ENCODE measurements at regions not wholly inside any gene's neighbourhood (a gene's known extent, or its start where the extent isn't known, plus 50 kb on each side); places are given as distances from the start of the nearest gene placed in this dataset.
A peak's percentile ranks its signal among the peaks of the same experiment; 100 is the strongest.

DNA sequence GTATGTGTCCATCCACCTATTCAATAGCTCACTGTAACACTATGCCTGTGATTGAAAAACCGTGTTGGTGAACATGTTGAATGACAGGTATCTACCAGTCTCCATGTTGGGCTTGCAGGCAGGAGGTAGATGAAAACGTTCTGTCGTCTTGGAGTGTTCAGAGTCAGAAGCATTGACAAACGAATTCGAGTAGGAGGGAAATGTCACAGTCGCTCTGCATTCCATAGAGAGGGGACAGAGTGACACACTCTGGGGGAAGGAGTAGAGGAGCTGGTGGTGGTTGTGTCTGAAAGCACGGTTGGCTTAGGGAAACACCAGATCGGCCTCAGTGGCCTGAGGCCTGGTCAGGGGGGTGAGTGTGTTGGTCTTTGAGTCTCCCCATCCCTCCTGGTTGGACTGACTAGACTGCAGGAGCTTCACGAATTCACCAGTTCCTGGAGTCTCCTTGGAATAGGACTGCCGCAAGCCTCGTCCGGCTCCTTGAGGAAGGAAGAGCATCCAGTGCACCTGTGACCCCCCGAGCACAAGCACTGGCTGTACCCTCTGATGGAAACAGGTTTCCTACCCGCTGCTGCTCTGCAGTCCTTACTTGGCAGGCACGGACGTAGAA, 105.0 kb upstream of the C1QTNF9B start:
- FAIRE-seq (no peak), DNase-seq (ENCODE audit: low read depth) (no peak)
- no peak for TF ChIP-seq EZH2 (IDR thresholded peaks at IDR 0.05; ENCODE audit: insufficient read depth, low read length)
- TF ChIP-seq, protein P1, sequence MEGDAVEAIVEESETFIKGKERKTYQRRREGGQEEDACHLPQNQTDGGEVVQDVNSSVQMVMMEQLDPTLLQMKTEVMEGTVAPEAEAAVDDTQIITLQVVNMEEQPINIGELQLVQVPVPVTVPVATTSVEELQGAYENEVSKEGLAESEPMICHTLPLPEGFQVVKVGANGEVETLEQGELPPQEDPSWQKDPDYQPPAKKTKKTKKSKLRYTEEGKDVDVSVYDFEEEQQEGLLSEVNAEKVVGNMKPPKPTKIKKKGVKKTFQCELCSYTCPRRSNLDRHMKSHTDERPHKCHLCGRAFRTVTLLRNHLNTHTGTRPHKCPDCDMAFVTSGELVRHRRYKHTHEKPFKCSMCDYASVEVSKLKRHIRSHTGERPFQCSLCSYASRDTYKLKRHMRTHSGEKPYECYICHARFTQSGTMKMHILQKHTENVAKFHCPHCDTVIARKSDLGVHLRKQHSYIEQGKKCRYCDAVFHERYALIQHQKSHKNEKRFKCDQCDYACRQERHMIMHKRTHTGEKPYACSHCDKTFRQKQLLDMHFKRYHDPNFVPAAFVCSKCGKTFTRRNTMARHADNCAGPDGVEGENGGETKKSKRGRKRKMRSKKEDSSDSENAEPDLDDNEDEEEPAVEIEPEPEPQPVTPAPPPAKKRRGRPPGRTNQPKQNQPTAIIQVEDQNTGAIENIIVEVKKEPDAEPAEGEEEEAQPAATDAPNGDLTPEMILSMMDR (IDR thresholded peaks at IDR 0.05; ENCODE audit: insufficient read depth, low read depth, low read length): no peak
- no peak overlapping the region for H3K4me2 ChIP-seq (ENCODE audit: low read length)
- no peaks in the 10 kb centered on the region for H3K79me2 ChIP-seq (ENCODE audit: insufficient read depth, low read length)
- H3K36me3 Mint-ChIP-seq (ENCODE audit: low read depth, unreplicated experiment): peaks cover 4% of the 10 kb centered on the region
- no peak overlapping the region for H3K4me3 ChIP-seq (ENCODE audit: insufficient read depth, low read depth, low read length)
- no peaks in the 10 kb centered on the region for H3K9me3 ChIP-seq (ENCODE audit: insufficient read depth, low read depth, low read length)
- no peak overlapping the region for H2AFZ ChIP-seq (ENCODE audit: low read depth, low read length)
- no peak overlapping the region for H3K4me3 Mint-ChIP-seq (ENCODE audit: unreplicated experiment)
- no peaks in the 10 kb centered on the region for H3K27me3 ChIP-seq (ENCODE audit: insufficient read depth, low read length)
- H3K4me1 ChIP-seq (ENCODE audit: insufficient read depth, low read length): no peaks in the 10 kb centered on the region
- no peak overlapping the region for H3K27ac Mint-ChIP-seq (ENCODE audit: unreplicated experiment)
- H3K9ac ChIP-seq (ENCODE audit: low read length): no peak overlapping the region
- peaks cover 3% of the 10 kb centered on the region for H3K27me3 Mint-ChIP-seq (ENCODE audit: low read depth, unreplicated experiment)
- H3K27ac ChIP-seq (ENCODE audit: low read depth, low read length): no peak overlapping the region
- H3K36me3 ChIP-seq (ENCODE audit: insufficient read depth, low read length): no peaks in the 10 kb centered on the region
- peaks cover 23% of the 10 kb centered on the region for H3K4me1 Mint-ChIP-seq (ENCODE audit: low read depth, unreplicated experiment)
- no peaks in the 10 kb centered on the region for H4K20me1 ChIP-seq (ENCODE audit: insufficient read depth, low read length)
- H3K9me3 Mint-ChIP-seq (ENCODE audit: unreplicated experiment): peaks cover 2% of the 10 kb centered on the region

DNA sequence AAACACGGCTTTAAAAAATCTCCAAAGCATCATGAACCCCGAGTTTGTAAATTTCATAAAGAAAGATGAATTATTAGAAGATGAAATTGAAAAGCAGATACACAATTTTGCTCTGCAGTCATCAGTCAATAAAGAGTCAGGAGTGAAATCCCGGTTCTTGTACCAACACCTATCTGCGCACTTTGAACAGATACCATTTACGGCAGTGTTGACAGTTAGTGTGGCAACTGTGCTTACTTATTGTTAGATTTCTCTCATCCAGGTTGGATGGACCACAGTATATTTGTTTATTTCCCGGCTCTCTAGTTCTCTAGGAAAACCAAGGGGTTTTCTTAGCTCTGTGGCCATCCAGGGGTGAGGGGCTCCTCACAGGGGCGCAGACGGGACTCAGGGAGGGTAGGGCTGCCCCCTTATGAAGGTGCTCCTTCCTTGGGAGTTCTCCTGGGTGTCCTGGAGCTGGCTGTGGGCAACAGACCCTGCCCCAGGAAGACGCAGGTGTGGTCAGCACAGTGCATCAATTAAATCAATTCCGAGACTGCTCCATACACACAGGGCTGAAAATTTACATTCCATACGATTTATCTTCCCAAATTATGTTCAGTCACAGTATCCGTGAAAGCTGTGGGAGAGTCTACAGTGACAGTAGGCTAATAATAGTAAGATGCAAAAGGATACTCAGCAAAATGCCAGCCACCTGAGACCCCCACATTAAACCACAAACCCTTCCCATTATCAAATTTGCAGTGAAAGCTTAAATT, 107.0 kb upstream of the C1QTNF9B start:
- no peak overlapping the region for H3K9ac ChIP-seq (ENCODE audit: low read length)
- Mint-ChIP-seq H3K27ac (ENCODE audit: unreplicated experiment) (no peak overlapping the region), H3K9me3 (ENCODE audit: unreplicated experiment) (no peaks in the 10 kb centered on the region), H3K4me3 (ENCODE audit: unreplicated experiment) (no peak overlapping the region), H3K27me3 (ENCODE audit: low read depth, unreplicated experiment) (peaks cover 3% of the 10 kb centered on the region), H3K4me1 (ENCODE audit: low read depth, unreplicated experiment) (peaks cover 35% of the 10 kb centered on the region), H3K36me3 (ENCODE audit: low read depth, unreplicated experiment) (peaks cover 7% of the 10 kb centered on the region)
- no peak overlapping the region for H3K27ac ChIP-seq (ENCODE audit: low read depth, low read length)
- FAIRE-seq (no peak), DNase-seq (ENCODE audit: low read depth) (no peak)
- no peaks in the 10 kb centered on the region for H3K27me3 ChIP-seq (ENCODE audit: insufficient read depth, low read length)
- H2AFZ ChIP-seq (ENCODE audit: low read depth, low read length): no peak overlapping the region
- H3K79me2 ChIP-seq (ENCODE audit: insufficient read depth, low read length): no peaks in the 10 kb centered on the region
- H3K9me3 ChIP-seq (ENCODE audit: insufficient read depth, low read depth, low read length): no peaks in the 10 kb centered on the region
- TF ChIP-seq, protein P1 (IDR thresholded peaks at IDR 0.05; ENCODE audit: insufficient read depth, low read depth, low read length): no peak
- TF ChIP-seq EZH2 (IDR thresholded peaks at IDR 0.05; ENCODE audit: insufficient read depth, low read length): no peak
- no peak overlapping the region for H3K4me2 ChIP-seq (ENCODE audit: low read length)
- H4K20me1 ChIP-seq (ENCODE audit: insufficient read depth, low read length): no peaks in the 10 kb centered on the region
- H3K36me3 ChIP-seq (ENCODE audit: insufficient read depth, low read length): no peaks in the 10 kb centered on the region
- H3K4me3 ChIP-seq (ENCODE audit: insufficient read depth, low read depth, low read length): no peak overlapping the region
- peaks cover 8% of the 10 kb centered on the region for H3K4me1 ChIP-seq (ENCODE audit: insufficient read depth, low read length)

DNA sequence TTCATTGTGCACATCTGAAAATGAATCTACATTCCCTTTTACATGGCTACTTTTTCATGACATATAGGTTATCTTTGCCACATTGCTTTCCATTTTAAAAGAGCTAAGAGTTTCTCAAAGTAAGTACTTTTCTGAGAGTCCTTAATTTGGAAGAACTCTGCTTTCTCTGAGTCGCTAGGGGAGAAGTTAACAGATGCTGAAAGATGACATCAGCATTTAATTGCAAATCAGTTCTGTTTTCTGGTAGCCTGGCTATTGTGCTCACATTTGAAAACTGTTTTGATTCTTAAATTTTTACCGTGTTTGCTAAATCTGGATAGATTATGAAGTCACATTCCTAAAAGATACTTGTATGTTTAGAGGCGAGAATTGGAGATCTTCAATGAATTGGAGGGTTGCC, 107.7 kb upstream of the C1QTNF9B start:
- H3K4me3 Mint-ChIP-seq (ENCODE audit: unreplicated experiment): peak overlapping the region; percentile 58
- H3K4me1 Mint-ChIP-seq (ENCODE audit: low read depth, unreplicated experiment): peaks cover 36% of the 10 kb centered on the region
- H3K79me2 ChIP-seq (ENCODE audit: insufficient read depth, low read length): no peaks in the 10 kb centered on the region
- no peaks in the 10 kb centered on the region for H3K9me3 Mint-ChIP-seq (ENCODE audit: unreplicated experiment)
- no peak overlapping the region for H3K4me3 ChIP-seq (ENCODE audit: insufficient read depth, low read depth, low read length)
- no peaks in the 10 kb centered on the region for H3K36me3 ChIP-seq (ENCODE audit: insufficient read depth, low read length)
- H3K27me3 Mint-ChIP-seq (ENCODE audit: low read depth, unreplicated experiment): peaks cover 3% of the 10 kb centered on the region
- H3K27me3 ChIP-seq (ENCODE audit: insufficient read depth, low read length): no peaks in the 10 kb centered on the region
- no peak overlapping the region for H3K9ac ChIP-seq (ENCODE audit: low read length)
- FAIRE-seq (no peak), DNase-seq (ENCODE audit: low read depth) (no peak)
- peaks cover 8% of the 10 kb centered on the region for H3K4me1 ChIP-seq (ENCODE audit: insufficient read depth, low read length)
- no peak overlapping the region for H2AFZ ChIP-seq (ENCODE audit: low read depth, low read length)
- TF ChIP-seq, protein P1 (IDR thresholded peaks at IDR 0.05; ENCODE audit: insufficient read depth, low read depth, low read length): no peak
- TF ChIP-seq EZH2 (IDR thresholded peaks at IDR 0.05; ENCODE audit: insufficient read depth, low read length): no peak
- H4K20me1 ChIP-seq (ENCODE audit: insufficient read depth, low read length): no peaks in the 10 kb centered on the region
- peaks cover 7% of the 10 kb centered on the region for H3K36me3 Mint-ChIP-seq (ENCODE audit: low read depth, unreplicated experiment)
- peak overlapping the region; percentile 49 for H3K27ac Mint-ChIP-seq (ENCODE audit: unreplicated experiment)
- H3K4me2 ChIP-seq (ENCODE audit: low read length): no peak overlapping the region
- no peak overlapping the region for H3K27ac ChIP-seq (ENCODE audit: low read depth, low read length)
- no peaks in the 10 kb centered on the region for H3K9me3 ChIP-seq (ENCODE audit: insufficient read depth, low read depth, low read length)

Data from astrocyte (in vitro differentiated cells and primary cell).